ENCODE measurements at regions not wholly inside any gene's neighbourhood (a gene's known extent, or its start where the extent isn't known, plus 50 kb on each side); places are given as distances from the start of the nearest gene placed in this dataset.
"Not testable (repeated sequence)": the region's sequence is repeated elsewhere in the genome, so short reads cannot be mapped to it uniquely, and the experiment has no call there.

- TF ChIP-seq, protein P1, sequence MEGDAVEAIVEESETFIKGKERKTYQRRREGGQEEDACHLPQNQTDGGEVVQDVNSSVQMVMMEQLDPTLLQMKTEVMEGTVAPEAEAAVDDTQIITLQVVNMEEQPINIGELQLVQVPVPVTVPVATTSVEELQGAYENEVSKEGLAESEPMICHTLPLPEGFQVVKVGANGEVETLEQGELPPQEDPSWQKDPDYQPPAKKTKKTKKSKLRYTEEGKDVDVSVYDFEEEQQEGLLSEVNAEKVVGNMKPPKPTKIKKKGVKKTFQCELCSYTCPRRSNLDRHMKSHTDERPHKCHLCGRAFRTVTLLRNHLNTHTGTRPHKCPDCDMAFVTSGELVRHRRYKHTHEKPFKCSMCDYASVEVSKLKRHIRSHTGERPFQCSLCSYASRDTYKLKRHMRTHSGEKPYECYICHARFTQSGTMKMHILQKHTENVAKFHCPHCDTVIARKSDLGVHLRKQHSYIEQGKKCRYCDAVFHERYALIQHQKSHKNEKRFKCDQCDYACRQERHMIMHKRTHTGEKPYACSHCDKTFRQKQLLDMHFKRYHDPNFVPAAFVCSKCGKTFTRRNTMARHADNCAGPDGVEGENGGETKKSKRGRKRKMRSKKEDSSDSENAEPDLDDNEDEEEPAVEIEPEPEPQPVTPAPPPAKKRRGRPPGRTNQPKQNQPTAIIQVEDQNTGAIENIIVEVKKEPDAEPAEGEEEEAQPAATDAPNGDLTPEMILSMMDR (conservative IDR thresholded peaks at IDR 0.05; ENCODE audit: low read depth, low read length), result no peak
- TF ChIP-seq EZH2phosphoT487 (IDR thresholded peaks at IDR 0.05; ENCODE audit: borderline replicate concordance, low read length) (no peak), EZH2 (IDR thresholded peaks at IDR 0.05; ENCODE audit: low read length, unreplicated experiment) (no peak)
- H4K20me1 ChIP-seq (ENCODE audit: low read length), result no peaks in the 10 kb centered on the region
- peak; percentile 89 for ATAC-seq
- peaks cover 32% of the 10 kb centered on the region for H3K4me1 ChIP-seq (ENCODE audit: insufficient read depth, low read length)
- ChIA-PET CTCF (no interaction called here), POLR2A (ENCODE audit: unreplicated experiment) (no interaction called here)
- DNase-seq, result peak; percentile 82
- intact Hi-C loops (cut with micrococcal nuclease), result loop anchor here (1.0 to 2.0 kb wide), 3 partner anchors 14 to 90 kb away; no protein-coding TSS in a partner anchor
- no peak overlapping the region for H2AFZ ChIP-seq (ENCODE audit: low read length)
- H3K4me3 ChIP-seq (ENCODE audit: low read length), result no peak overlapping the region
- no peaks in the 10 kb centered on the region for H3K9me3 ChIP-seq (ENCODE audit: low read length)
- H3K27ac ChIP-seq (ENCODE audit: low read length), result peak overlapping the region; percentile 84
- H3F3A ChIP-seq (ENCODE audit: low read length, unreplicated experiment), result no peaks in the 10 kb centered on the region
- H3K27me3 ChIP-seq (ENCODE audit: low read length), result no peaks in the 10 kb centered on the region
- H3K36me3 ChIP-seq (ENCODE audit: low read depth, low read length), result no peaks in the 10 kb centered on the region
- no TSS peak for BruUV-seq (replicated peaks)
- H3K79me2 ChIP-seq (ENCODE audit: low read length), result no peaks in the 10 kb centered on the region
- peak overlapping the region; percentile 23; the same call in 1 of the 2 replicates for H3K9ac ChIP-seq (ENCODE audit: low read length)
- H3K9me2 ChIP-seq (replicated peaks; ENCODE audit: low read length), result no peaks in the 10 kb centered on the region
- H3K4me2 ChIP-seq (ENCODE audit: low read length), result peak overlapping the region; percentile 41
Observed at GRCh38 chr13:48818495-48819356, 157.0 kb upstream of the FNDC3A start.

GRCh38 chr13:48819376-48819775 lies 156.3 kb upstream of the FNDC3A start:
- no peak overlapping the region for H2AFZ ChIP-seq (ENCODE audit: low read length)
- TF ChIP-seq EZH2 (IDR thresholded peaks at IDR 0.05; ENCODE audit: low read length, unreplicated experiment), result no peak
- TF ChIP-seq, protein P1 (conservative IDR thresholded peaks at IDR 0.05; ENCODE audit: low read depth, low read length), result no peak
- no peak for TF ChIP-seq EZH2phosphoT487 (IDR thresholded peaks at IDR 0.05; ENCODE audit: borderline replicate concordance, low read length)
- H3K27me3 ChIP-seq (ENCODE audit: low read length), result no peaks in the 10 kb centered on the region
- no TSS peak for BruUV-seq (replicated peaks)
- no peak overlapping the region for H3K9ac ChIP-seq (ENCODE audit: low read length)
- no peak for DNase-seq
- H4K20me1 ChIP-seq (ENCODE audit: low read length), result no peaks in the 10 kb centered on the region
- no peak for ATAC-seq
- no peak overlapping the region for H3K4me3 ChIP-seq (ENCODE audit: low read length)
- ChIA-PET CTCF (no interaction called here), POLR2A (ENCODE audit: unreplicated experiment) (no interaction called here)
- H3K9me2 ChIP-seq (replicated peaks; ENCODE audit: low read length), result no peaks in the 10 kb centered on the region
- H3K4me1 ChIP-seq (ENCODE audit: insufficient read depth, low read length), result peaks cover 32% of the 10 kb centered on the region
- peak overlapping the region; percentile 41 for H3K4me2 ChIP-seq (ENCODE audit: low read length)
- no peaks in the 10 kb centered on the region for H3K79me2 ChIP-seq (ENCODE audit: low read length)
- no peaks in the 10 kb centered on the region for H3K9me3 ChIP-seq (ENCODE audit: low read length)
- H3K36me3 ChIP-seq (ENCODE audit: low read depth, low read length), result no peaks in the 10 kb centered on the region
- intact Hi-C loops (cut with micrococcal nuclease), result loop anchor here (2.0 kb wide), 2 partner anchors 13 to 89 kb away; no protein-coding TSS in a partner anchor
- H3F3A ChIP-seq (ENCODE audit: low read length, unreplicated experiment), result no peaks in the 10 kb centered on the region
- H3K27ac ChIP-seq (ENCODE audit: low read length), result peak overlapping the region; percentile 84; the same call in 1 of the 2 replicates

- no peaks in the 10 kb centered on the region for H3F3A ChIP-seq (ENCODE audit: low read length, unreplicated experiment)
- H2AFZ ChIP-seq (ENCODE audit: low read length), result no peak overlapping the region
- BruUV-seq (replicated peaks), result no TSS peak
- peak overlapping the region; percentile 41 for H3K4me2 ChIP-seq (ENCODE audit: low read length)
- H3K9me2 ChIP-seq (replicated peaks; ENCODE audit: low read length), result no peaks in the 10 kb centered on the region
- no peaks in the 10 kb centered on the region for H3K9me3 ChIP-seq (ENCODE audit: low read length)
- peak; percentile 55 for ATAC-seq
- H3K4me1 ChIP-seq (ENCODE audit: insufficient read depth, low read length), result peaks cover 32% of the 10 kb centered on the region
- no peak overlapping the region for H3K27ac ChIP-seq (ENCODE audit: low read length)
- TF ChIP-seq, protein P1 (conservative IDR thresholded peaks at IDR 0.05; ENCODE audit: low read depth, low read length), result no peak
- TF ChIP-seq EZH2 (IDR thresholded peaks at IDR 0.05; ENCODE audit: low read length, unreplicated experiment) (no peak), EZH2phosphoT487 (IDR thresholded peaks at IDR 0.05; ENCODE audit: borderline replicate concordance, low read length) (no peak)
- no peaks in the 10 kb centered on the region for H3K27me3 ChIP-seq (ENCODE audit: low read length)
- no peaks in the 10 kb centered on the region for H3K36me3 ChIP-seq (ENCODE audit: low read depth, low read length)
- H3K79me2 ChIP-seq (ENCODE audit: low read length), result no peaks in the 10 kb centered on the region
- no peak overlapping the region for H3K4me3 ChIP-seq (ENCODE audit: low read length)
- no peaks in the 10 kb centered on the region for H4K20me1 ChIP-seq (ENCODE audit: low read length)
- no peak overlapping the region for H3K9ac ChIP-seq (ENCODE audit: low read length)
- POLR2A ChIA-PET (ENCODE audit: unreplicated experiment), result no interaction called here
- peak; percentile 55 for DNase-seq
- intact Hi-C loops (cut with micrococcal nuclease), result loop anchor here (2.0 kb wide), 2 partner anchors 13 to 89 kb away; no protein-coding TSS in a partner anchor
- CTCF ChIA-PET, result no interaction called here
Observed at GRCh38 chr13:48819899-48820298, 155.8 kb upstream of the FNDC3A start.

DNA sequence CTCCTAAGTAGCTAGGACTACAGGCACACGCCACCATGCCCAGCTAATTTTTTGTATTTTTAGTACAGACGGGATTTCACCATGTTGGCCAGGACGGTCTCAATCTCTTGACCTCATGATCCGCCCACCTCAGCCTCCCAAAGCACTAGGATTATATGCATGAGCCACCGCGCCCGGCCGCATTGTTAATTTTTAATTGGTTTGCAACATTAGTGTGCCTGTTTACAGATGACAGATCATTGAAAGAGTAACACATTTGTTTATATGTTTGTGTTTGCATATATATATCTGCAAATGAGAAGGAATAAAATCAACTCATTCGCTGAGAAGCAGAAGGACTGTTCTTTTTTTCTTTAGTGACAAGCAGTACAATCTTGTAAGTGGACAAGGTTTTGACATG lies 152.2 kb upstream of the FNDC3A start:
- H3K36me3 ChIP-seq (ENCODE audit: low read depth, low read length); H3K9me3 ChIP-seq (ENCODE audit: low read length); POLR2A ChIA-PET (ENCODE audit: unreplicated experiment); H3K9me2 ChIP-seq (replicated peaks; ENCODE audit: low read length); CTCF ChIA-PET; H3K27me3 ChIP-seq (ENCODE audit: low read length); intact Hi-C loops (cut with micrococcal nuclease); H3K27ac ChIP-seq (ENCODE audit: low read length); DNase-seq; H3K79me2 ChIP-seq (ENCODE audit: low read length); ATAC-seq; BruUV-seq (replicated peaks); H3K4me3 ChIP-seq (ENCODE audit: low read length); H3F3A ChIP-seq (ENCODE audit: low read length, unreplicated experiment); H4K20me1 ChIP-seq (ENCODE audit: low read length); H2AFZ ChIP-seq (ENCODE audit: low read length); H3K4me2 ChIP-seq (ENCODE audit: low read length); H3K9ac ChIP-seq (ENCODE audit: low read length): not testable (repeated sequence)
- peaks cover 25% of the 10 kb centered on the region for H3K4me1 ChIP-seq (ENCODE audit: insufficient read depth, low read length)
